NOMO-1 treated with DMSO at 0.1 percent for 48 hours (cell line): ENCODE measurements at regions not wholly inside any gene's neighbourhood (a gene's known extent, or its start where the extent isn't known, plus 50 kb on each side); places are given as distances from the start of the nearest gene placed in this dataset.
"Not testable (repeated sequence)": the region's sequence is repeated elsewhere in the genome, so short reads cannot be mapped to it uniquely, and the experiment has no call there.

ENCODE experiments used
- DNase-seq: peaks from one replicate; lab custom pipeline; 2025; ENCODE audit not compliant: unreplicated experiment; lab: John Stamatoyannopoulos, UW

- not testable (repeated sequence) for DNase-seq
These were observed 1255.2 kb upstream of the LRRTM3 start for GRCh38 chr10:65670596-65670995.

GRCh38 chr10:65675236-65675635 lies 1250.6 kb upstream of the LRRTM3 start:
- DNase-seq, result no peak

- no peak for DNase-seq
These were observed 1240.9 kb upstream of the LRRTM3 start for GRCh38 chr10:65684896-65685295.

- DNase-seq, result no peak
These were observed 1224.6 kb upstream of the LRRTM3 start for GRCh38 chr10:65701168-65701776.

GRCh38 chr10:65708057-65708456 lies 1217.8 kb upstream of the LRRTM3 start:
- no peak for DNase-seq

GRCh38 chr10:65710306-65710705 lies 1215.5 kb upstream of the LRRTM3 start:
- no peak for DNase-seq

- DNase-seq, result no peak
These were observed 1206.0 kb upstream of the LRRTM3 start for GRCh38 chr10:65719790-65720189.

GRCh38 chr10:65720901-65721300 lies 1204.9 kb upstream of the LRRTM3 start:
- DNase-seq, result no peak

GRCh38 chr10:65723525-65723924 lies 1202.3 kb upstream of the LRRTM3 start:
- DNase-seq, result no peak

- no peak for DNase-seq
These were observed 1190.5 kb upstream of the LRRTM3 start for GRCh38 chr10:65735382-65735781.

- no peak for DNase-seq
These were observed 1182.9 kb upstream of the LRRTM3 start for GRCh38 chr10:65742906-65743305.

- no peak for DNase-seq
These were observed 1174.6 kb upstream of the LRRTM3 start for GRCh38 chr10:65751218-65751617.

GRCh38 chr10:65751896-65752295 lies 1173.9 kb upstream of the LRRTM3 start:
- DNase-seq, result no peak

GRCh38 chr10:65753532-65753931 lies 1172.3 kb upstream of the LRRTM3 start:
- DNase-seq, result no peak

GRCh38 chr10:65754112-65754511 lies 1171.7 kb upstream of the LRRTM3 start:
- DNase-seq, result no peak

GRCh38 chr10:65762311-65762710 lies 1163.5 kb upstream of the LRRTM3 start:
- DNase-seq, result no peak

- DNase-seq, result no peak
These were observed 1160.8 kb upstream of the LRRTM3 start for GRCh38 chr10:65765006-65765541.

GRCh38 chr10:65769828-65770227 lies 1156.0 kb upstream of the LRRTM3 start:
- DNase-seq, result no peak

GRCh38 chr10:65778753-65779152 lies 1147.1 kb upstream of the LRRTM3 start:
- DNase-seq, result no peak

- no peak for DNase-seq
These were observed 1145.9 kb upstream of the LRRTM3 start for GRCh38 chr10:65779985-65780384.

GRCh38 chr10:65786279-65786678 lies 1139.6 kb upstream of the LRRTM3 start:
- DNase-seq, result no peak

- no peak for DNase-seq
These were observed 1138.3 kb upstream of the LRRTM3 start for GRCh38 chr10:65787571-65787970.

GRCh38 chr10:65788271-65788670 lies 1137.6 kb upstream of the LRRTM3 start:
- DNase-seq, result no peak
